ENCODE measurements at regions not wholly inside any gene's neighbourhood (a gene's known extent, or its start where the extent isn't known, plus 50 kb on each side); places are given as distances from the start of the nearest gene placed in this dataset.
"Not testable (repeated sequence)": the region's sequence is repeated elsewhere in the genome, so short reads cannot be mapped to it uniquely, and the experiment has no call there.

GRCh38 chr12:90589956-90590355, 365.0 kb downstream of the CCER1 start:
- no peak for DNase-seq

- no peak for DNase-seq
These were observed 369.2 kb downstream of the CCER1 start for GRCh38 chr12:90585640-90586304.

GRCh38 chr12:90576707-90577106, 378.3 kb downstream of the CCER1 start:
- no peak for DNase-seq

GRCh38 chr12:90575995-90576394, 379.0 kb downstream of the CCER1 start:
- DNase-seq = no peak

GRCh38 chr12:90574676-90575075, 380.3 kb downstream of the CCER1 start:
- peak in 1 of 2 experiments; percentile 5 for DNase-seq

DNA sequence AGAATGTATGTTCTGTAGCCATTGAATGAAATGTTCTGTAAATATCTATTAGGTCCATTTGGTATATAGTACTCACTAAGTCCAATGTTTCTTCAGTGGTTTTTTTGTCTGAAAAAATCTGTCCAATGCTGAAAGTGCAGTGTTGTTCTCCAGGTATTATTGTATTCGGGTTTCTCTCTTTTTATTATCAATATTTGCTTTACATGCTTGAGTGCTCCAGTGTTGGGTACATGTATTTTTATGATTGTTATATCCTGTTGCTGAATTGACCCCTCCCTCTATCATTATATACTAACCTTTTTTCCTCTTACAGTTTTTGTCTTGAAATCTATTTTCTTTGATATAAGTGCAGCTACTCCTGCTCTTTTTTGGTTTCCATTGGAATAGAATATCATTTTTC, 382.2 kb downstream of the CCER1 start:
- DNase-seq = no peak

DNA sequence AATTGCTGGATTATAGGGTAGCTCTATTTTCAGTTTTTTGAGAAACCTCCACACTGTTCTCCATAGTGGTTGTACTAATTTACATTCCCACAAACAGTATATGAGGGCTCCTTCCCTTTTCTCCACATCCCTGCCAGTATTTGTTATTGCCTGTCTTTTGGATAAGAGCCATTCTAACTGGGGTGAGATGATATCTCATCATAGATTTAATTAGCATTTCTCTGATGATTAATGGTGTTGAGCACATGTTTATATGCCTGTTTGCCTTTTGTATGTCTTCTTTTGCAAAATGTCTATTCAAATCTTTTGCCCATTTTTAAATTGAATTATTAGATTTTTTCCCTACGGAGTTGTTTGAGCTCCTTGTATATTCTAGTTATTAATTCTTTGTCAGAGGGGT, 385.3 kb downstream of the CCER1 start:
- no peak for DNase-seq

- no peak for DNase-seq
These were observed 392.3 kb downstream of the CCER1 start for GRCh38 chr12:90562671-90563070.

GRCh38 chr12:90548595-90548994, 406.4 kb downstream of the CCER1 start:
- no peak for DNase-seq

- DNase-seq = no peak
These were observed 408.5 kb downstream of the CCER1 start for GRCh38 chr12:90546511-90546910.

GRCh38 chr12:90543841-90544240, 411.1 kb downstream of the CCER1 start:
- DNase-seq = no peak

- no peak for DNase-seq
These were observed 411.6 kb downstream of the CCER1 start for GRCh38 chr12:90543374-90543773.

- DNase-seq = not testable (repeated sequence)
These were observed 412.1 kb downstream of the CCER1 start for GRCh38 chr12:90542852-90543251.

- DNase-seq = not testable (repeated sequence)
These were observed 421.1 kb downstream of the CCER1 start for GRCh38 chr12:90533828-90534227.

- DNase-seq = no peak
These were observed 434.8 kb downstream of the CCER1 start for GRCh38 chr12:90520002-90520734.

DNA sequence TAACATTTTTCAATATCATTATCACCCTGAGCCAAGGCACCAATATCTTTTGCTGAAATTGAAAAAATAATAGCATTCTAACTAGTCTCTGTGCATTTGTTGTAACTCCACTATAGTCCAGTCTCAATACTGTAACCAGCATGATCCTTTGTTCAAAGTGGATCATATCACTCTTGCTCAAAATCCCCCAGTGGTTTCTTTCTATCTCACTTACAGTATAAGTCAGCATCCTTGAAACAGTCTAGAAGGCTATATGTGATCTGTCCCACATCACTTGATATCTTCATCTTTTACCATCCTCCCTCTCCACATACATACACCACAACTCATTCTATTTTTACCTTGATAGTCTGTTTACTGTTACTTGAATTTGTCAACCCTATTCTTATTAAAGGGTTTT, 435.7 kb downstream of the CCER1 start:
- DNase-seq = no peak

DNA sequence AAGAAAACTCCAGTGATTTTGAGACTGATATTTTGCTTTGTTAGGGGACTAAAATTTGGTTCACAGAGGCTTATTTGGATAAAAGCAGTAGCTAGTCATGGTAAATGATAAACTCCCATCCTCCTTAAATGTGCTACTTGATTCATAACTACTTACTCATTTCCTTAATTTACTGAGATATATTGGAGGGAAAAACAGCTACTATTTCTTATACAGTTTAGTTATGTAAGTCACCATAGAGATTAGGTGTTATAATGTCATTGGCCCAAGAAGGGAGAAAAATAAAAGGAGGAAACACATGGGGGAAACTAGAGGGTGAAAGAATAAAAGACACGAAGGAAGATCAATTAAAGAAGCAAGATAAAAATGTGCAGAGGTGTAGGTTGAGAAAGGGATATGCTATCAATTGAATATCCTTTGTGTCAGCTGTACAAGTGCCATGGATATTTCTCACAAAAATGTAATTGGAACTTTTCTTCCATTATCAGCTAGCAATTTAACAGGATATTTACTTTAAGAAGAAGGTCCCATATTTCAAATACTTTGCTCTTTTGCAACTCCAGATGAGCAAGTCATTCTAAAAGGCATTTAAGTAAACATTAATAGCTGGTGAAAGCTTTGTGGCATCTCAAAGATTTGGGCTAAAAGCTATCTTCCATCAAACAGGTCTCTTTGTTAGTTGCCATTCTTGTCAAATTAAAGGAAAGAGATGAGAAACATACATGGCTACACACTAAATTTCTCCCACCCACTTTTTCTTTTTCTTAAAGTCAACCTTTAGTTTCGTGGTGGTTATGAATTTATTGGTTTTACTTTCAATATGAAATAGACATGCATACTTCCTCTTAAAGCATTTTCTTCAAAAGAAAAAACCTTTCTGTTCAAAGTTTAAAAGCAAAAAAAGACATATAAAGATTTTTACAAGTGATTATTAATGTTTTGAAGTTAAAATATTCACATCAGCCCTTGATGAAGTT, 439.5 kb downstream of the CCER1 start:
- DNase-seq = no peak

DNA sequence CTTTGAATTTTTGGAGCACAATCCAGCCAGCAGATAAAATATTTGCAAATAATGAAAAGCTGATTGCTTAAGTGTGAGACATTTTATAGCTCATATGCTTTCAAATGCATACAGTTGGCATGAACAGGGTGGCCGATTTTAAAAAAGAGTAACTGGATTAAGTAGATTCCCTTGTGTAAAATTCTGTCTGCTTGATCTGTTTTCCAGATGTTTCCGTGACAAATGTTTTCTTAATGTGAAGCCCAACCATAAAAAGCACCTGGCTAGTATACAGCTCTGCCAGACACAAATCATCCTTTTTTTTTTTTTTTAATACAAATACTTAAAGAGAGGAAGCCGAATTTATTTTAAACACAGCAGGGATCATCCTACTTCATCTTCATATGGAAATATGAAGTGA, 440.7 kb downstream of the CCER1 start:
- DNase-seq = no peak

- no peak for DNase-seq
These were observed 442.5 kb downstream of the CCER1 start for GRCh38 chr12:90512518-90512917.

- DNase-seq = no peak
These were observed 444.0 kb downstream of the CCER1 start for GRCh38 chr12:90510948-90511347.

DNA sequence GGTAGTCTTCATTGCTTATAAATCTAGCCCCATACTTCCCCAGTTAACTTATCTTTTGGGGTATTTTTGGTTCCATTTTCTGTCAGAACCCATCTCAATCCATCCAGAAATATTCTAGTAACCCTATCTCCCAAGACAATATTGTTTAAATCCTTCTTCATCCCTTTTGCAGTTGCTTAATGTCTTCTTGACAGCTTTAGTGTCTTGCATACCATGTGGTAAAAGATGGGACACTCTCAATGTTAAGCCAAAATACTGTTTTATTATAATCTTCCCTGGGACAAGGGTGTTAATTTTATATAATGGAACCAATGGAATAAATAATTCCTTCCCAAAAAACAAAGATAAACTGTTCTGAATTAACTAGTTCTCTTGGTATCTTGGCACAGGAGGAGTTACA, 450.2 kb downstream of the CCER1 start:
- no peak for DNase-seq

DNA sequence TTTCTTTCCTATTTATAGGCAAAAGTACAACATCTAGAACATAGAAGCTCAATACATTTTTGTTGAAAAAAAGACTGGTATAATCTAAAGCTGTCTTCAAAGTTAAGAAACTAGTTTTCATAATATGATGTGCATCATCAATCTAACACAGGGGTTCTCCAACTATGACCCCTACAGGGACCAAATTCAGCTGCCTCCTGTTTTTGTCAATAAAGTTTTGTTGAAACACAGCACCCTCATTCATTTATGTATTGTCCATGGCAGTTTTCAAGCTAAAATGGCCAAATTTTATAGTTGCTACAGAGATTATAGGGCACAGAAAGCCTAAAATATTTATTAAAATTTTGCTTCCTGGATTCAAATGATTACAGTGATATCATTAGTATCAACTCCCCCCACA, 452.9 kb downstream of the CCER1 start:
- DNase-seq = no peak

DNA sequence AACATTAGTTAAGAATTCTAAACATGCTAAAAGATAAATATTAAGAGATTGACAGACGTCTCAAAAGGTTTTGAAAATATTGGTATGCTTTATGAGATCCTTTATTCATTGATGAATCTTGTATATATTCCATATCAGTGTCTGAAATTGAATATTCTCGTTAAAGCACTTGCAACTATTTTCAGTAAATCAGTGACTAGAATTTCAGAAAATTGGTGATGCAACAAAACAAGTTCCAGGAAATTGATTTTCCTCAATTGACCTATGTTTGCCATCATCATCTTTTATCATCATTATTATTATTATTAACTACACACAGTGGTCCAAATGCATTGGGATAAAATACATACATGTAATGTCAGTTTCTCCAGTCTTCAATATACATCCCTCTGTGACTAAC, 453.6 kb downstream of the CCER1 start:
- no peak for DNase-seq

GRCh38 chr12:90499795-90500194, 455.2 kb downstream of the CCER1 start:
- DNase-seq = peak; percentile 20 to 71
